SK-N-SH (cell line): ENCODE measurements at regions not wholly inside any gene's neighbourhood (a gene's known extent, or its start where the extent isn't known, plus 50 kb on each side); places are given as distances from the start of the nearest gene placed in this dataset.

Source experiments
- CTCF ChIA-PET: fragments of 300-600, 350-600 bp; formaldehyde crosslinking; extraction: SDS; loops from one replicate; lab custom pipeline; 2021; lab: Yijun Ruan, JAX
- POLR2A ChIA-PET: fragments of 350-600 bp; sonication (Branson Sonifier 250); formaldehyde crosslinking; extraction: SDS; loops from one replicate; lab custom pipeline; 2020; ENCODE audit warnings: antibody characterized with exemption, inconsistent platforms; lab: Yijun Ruan, JAX
- DNase-seq: peaks from one replicate; pipeline ENCODE4 v3.0.0; 2012
- H2AFZ ChIP-seq: fragments of 200-600 bp; sonication (generic); 2 replicates; pipeline ENCODE4 v1.8.1; 2016; ENCODE audit warnings: antibody characterized with exemption, mild to moderate bottlenecking, low read depth
- H3F3A ChIP-seq: fragments of 200-600 bp; sonication (generic); replicated peaks from 2 replicates; pipeline ENCODE3; 2016; ENCODE audit warnings: antibody characterized with exemption, mild to moderate bottlenecking; ENCODE audit not compliant: insufficient read depth
- H3K27ac ChIP-seq, 2 experiments: fragments of 200-500 bp in 1 of 2; fragments of 200-600 bp in 1 of 2; sonication (Bioruptor generic) in 1 of 2; sonication (generic), shearing (Covaris generic) in 1 of 2; 2 replicates each; pipeline versions ENCODE4 v1.5.1 to v1.6.1; 2014 to 2016; ENCODE audit warnings: low read depth in 2 of 2, inconsistent platforms in 1 of 2, low read length in 1 of 2, mild to moderate bottlenecking in 1 of 2, mixed read lengths in 1 of 2
- H3K27me3 ChIP-seq: fragments of 200-600 bp; sonication (generic), shearing (Covaris generic); 2 replicates; pipeline ENCODE4 v1.6.1; 2016; ENCODE audit warnings: mixed run types; ENCODE audit not compliant: insufficient read depth
- H3K36me3 ChIP-seq, 2 experiments: fragments of 200-500 bp in 1 of 2; fragments of 200-600 bp in 1 of 2; sonication (Bioruptor generic) in 1 of 2; sonication (generic) in 1 of 2; replicated peaks in 1 of 2; 2 replicates each; pipeline versions ENCODE3 to v1.5.1; 2014 to 2016; ENCODE audit warnings: low read length in 1 of 2, mild to moderate bottlenecking in 1 of 2; ENCODE audit not compliant: insufficient read depth in 2 of 2, control insufficient read depth in 1 of 2
- H3K4me1 ChIP-seq, 2 experiments: fragments of 200-500 bp in 1 of 2; fragments of 200-600 bp in 1 of 2; sonication (Bioruptor generic) in 1 of 2; sonication (generic), shearing (Covaris generic) in 1 of 2; 2 replicates each; pipeline versions ENCODE4 v1.5.1 to v1.6.1; 2014 to 2016; ENCODE audit warnings: low read depth in 1 of 2, low read length in 1 of 2, mixed run types in 1 of 2; ENCODE audit not compliant: insufficient read depth in 2 of 2, control insufficient read depth in 1 of 2
- H3K4me2 ChIP-seq: fragments of 200-600 bp; sonication (generic), shearing (Covaris generic); 2 replicates; pipeline ENCODE4 v1.6.1; 2017; ENCODE audit warnings: mixed run types
- H3K4me3 ChIP-seq, 2 experiments: fragments of 200-500 bp in 1 of 2; fragments of 200-600 bp in 1 of 2; sonication (Bioruptor generic) in 1 of 2; sonication (generic), shearing (Covaris generic) in 1 of 2; 2 replicates each; pipeline versions ENCODE4 v1.5.1 to v1.8.1; 2014 to 2016; ENCODE audit warnings: low read depth in 2 of 2, inconsistent platforms in 1 of 2, low read length in 1 of 2, mild to moderate bottlenecking in 1 of 2, mixed read lengths in 1 of 2, moderate library complexity in 1 of 2
- H3K79me2 ChIP-seq: fragments of 200-600 bp; sonication (generic); 2 replicates; pipeline ENCODE4 v1.8.1; 2017; ENCODE audit warnings: mild to moderate bottlenecking; ENCODE audit not compliant: insufficient read depth
- H3K9ac ChIP-seq: fragments of 200-600 bp; sonication (generic); 2 replicates; pipeline ENCODE4 v1.6.1; 2017; ENCODE audit warnings: mixed run types
- H3K9me2 ChIP-seq: fragments of 200-600 bp; sonication (generic); 2 replicates; pipeline ENCODE4 v1.6.1; 2017; ENCODE audit warnings: mixed run types
- H3K9me3 ChIP-seq: fragments of 200-600 bp; sonication (generic); 2 replicates; pipeline ENCODE4 v1.6.1; 2017; ENCODE audit warnings: mixed run types, mild to moderate bottlenecking, moderate library complexity
- H4K20me1 ChIP-seq: fragments of 200-600 bp; sonication (generic); 2 replicates; pipeline ENCODE4 v1.6.1; 2017; ENCODE audit warnings: mild to moderate bottlenecking, mixed run types; ENCODE audit not compliant: insufficient read depth
- CHD2 ChIP-seq: fragments of 150-350 bp; IDR thresholded peaks from 2 replicates; pipeline ENCODE4 v1.6.1; 2018; ENCODE audit warnings: low read length; ENCODE audit not compliant: partially characterized antibody
- FOXM1 ChIP-seq: IDR thresholded peaks from 2 replicates; pipeline ENCODE4 v1.4.0; 2012; ENCODE audit warnings: low read depth, mild to moderate bottlenecking
- IRF3 ChIP-seq: fragments of 150-350 bp; IDR thresholded peaks from 2 replicates; pipeline ENCODE4 v1.6.1; 2016; ENCODE audit warnings: mild to moderate bottlenecking, low read depth, low read length
- MXI1 ChIP-seq: IDR thresholded peaks from 2 replicates; pipeline ENCODE4 v1.6.1; 2012; ENCODE audit warnings: mild to moderate bottlenecking, low read depth, low read length, improper control_type of control experiment
- POLR2AphosphoS5 ChIP-seq: IDR thresholded peaks from 2 replicates; pipeline ENCODE4 v1.6.1; 2012; ENCODE audit warnings: low read depth, low read length
- RAD21 ChIP-seq: IDR thresholded peaks from 2 replicates; pipeline ENCODE4 v1.6.1; 2012; ENCODE audit warnings: mild to moderate bottlenecking, low read length
- TEAD4 ChIP-seq: IDR thresholded peaks from 2 replicates; pipeline ENCODE4 v1.4.0; 2012; ENCODE audit warnings: mild to moderate bottlenecking, borderline replicate concordance; ENCODE audit not compliant: insufficient read depth
- USF1 ChIP-seq: IDR thresholded peaks from 2 replicates; pipeline ENCODE4 v1.4.0; 2012; ENCODE audit warnings: low read depth, borderline replicate concordance
- USF2 ChIP-seq: fragments of 150-350 bp; IDR thresholded peaks from 2 replicates; pipeline ENCODE4 v1.6.1; 2017; ENCODE audit warnings: antibody characterized with exemption, low read length, low read depth, borderline replicate concordance
- WGBS: methylation state at CpG from one replicate; pipeline ENCODE4 v1.1.6; 2017; ENCODE audit warnings: low lambda C conversion rate; 5-methylcytosine and 5-hydroxymethylcytosine counted together

GRCh38 chr12:127287256-127287655 is 979.7 kb upstream of the TMEM132C start:
- no peaks in the 10 kb centered on the region for H3K79me2 ChIP-seq
- H3K4me2 ChIP-seq = no peak overlapping the region
- H4K20me1 ChIP-seq = no peaks in the 10 kb centered on the region
- ChIA-PET CTCF (interaction anchor here (1.1 to 1.2 kb wide), 2 partner anchors 94 to 179 kb away, joined by 3 to 6 read pairs; no protein-coding TSS in a partner anchor), POLR2A (no interaction called here)
- no peak for TF ChIP-seq CHD2
- TF ChIP-seq USF1 = no peak
- no peak for TF ChIP-seq RAD21
- no peak for TF ChIP-seq FOXM1
- TF ChIP-seq TEAD4 = no peak
- H3K9me3 ChIP-seq = no peaks in the 10 kb centered on the region
- peaks cover 0 to 11% of the 10 kb centered on the region in 2 experiments; a peak in 1 of 4 replicates for H3K4me1 ChIP-seq
- H3F3A ChIP-seq = no peaks in the 10 kb centered on the region
- no peak overlapping the region for H3K4me3 ChIP-seq
- no peak for DNase-seq
- no peaks in the 10 kb centered on the region for H3K36me3 ChIP-seq
- no peaks in the 10 kb centered on the region for H3K27me3 ChIP-seq
- no peak overlapping the region for H3K9ac ChIP-seq
- H2AFZ ChIP-seq = no peak overlapping the region
- H3K27ac ChIP-seq = no peak overlapping the region
- no peaks in the 10 kb centered on the region for H3K9me2 ChIP-seq
- WGBS = 43% methylated on average over 11 of the region's 11 CpGs

- Histone ChIP-seq H3K9ac (no peak overlapping the region), H3K27ac (no peak overlapping the region), H2AFZ (no peak overlapping the region), H3K79me2 (no peaks in the 10 kb centered on the region), H3K36me3 (no peaks in the 10 kb centered on the region), H3K4me3 (no peak overlapping the region), H3K9me2 (no peaks in the 10 kb centered on the region), H3K9me3 (no peaks in the 10 kb centered on the region), H4K20me1 (no peaks in the 10 kb centered on the region), H3K27me3 (no peaks in the 10 kb centered on the region), H3K4me2 (no peak overlapping the region), H3K4me1 (peaks cover 0 to 3% of the 10 kb centered on the region in 2 experiments; a peak in 1 of 4 replicates), H3F3A (no peaks in the 10 kb centered on the region)
- DNase-seq = no peak
- ChIA-PET POLR2A (no interaction called here), CTCF (interaction anchor here (8.1 kb wide), 1 partner anchor 183 kb away, joined by 131 read pairs; no protein-coding TSS in a partner anchor)
- 14% methylated on average over 5 of the region's 5 CpGs for WGBS
- TF ChIP-seq POLR2AphosphoS5 = no peak
- no peak for TF ChIP-seq USF1
- no peak for TF ChIP-seq RAD21
- no peak for TF ChIP-seq USF2
- no peak for TF ChIP-seq MXI1
- TF ChIP-seq IRF3 = no peak
Measured at GRCh38 chr12:127290251-127290650, 976.7 kb upstream of the TMEM132C start.
